HG02840 (cell line): ENCODE measurements at regions not wholly inside any gene's neighbourhood (a gene's known extent, or its start where the extent isn't known, plus 50 kb on each side); places are given as distances from the start of the nearest gene placed in this dataset.

Experiments
- ATAC-seq: cut with Tn5 transposase; IDR thresholded peaks from one replicate; pipeline ENCODE4 v1.9.1; 2021; ENCODE audit warnings: mild to moderate bottlenecking, moderate library complexity, moderate number of reproducible peaks; ENCODE audit not compliant: unreplicated experiment, low FRiP score

DNA sequence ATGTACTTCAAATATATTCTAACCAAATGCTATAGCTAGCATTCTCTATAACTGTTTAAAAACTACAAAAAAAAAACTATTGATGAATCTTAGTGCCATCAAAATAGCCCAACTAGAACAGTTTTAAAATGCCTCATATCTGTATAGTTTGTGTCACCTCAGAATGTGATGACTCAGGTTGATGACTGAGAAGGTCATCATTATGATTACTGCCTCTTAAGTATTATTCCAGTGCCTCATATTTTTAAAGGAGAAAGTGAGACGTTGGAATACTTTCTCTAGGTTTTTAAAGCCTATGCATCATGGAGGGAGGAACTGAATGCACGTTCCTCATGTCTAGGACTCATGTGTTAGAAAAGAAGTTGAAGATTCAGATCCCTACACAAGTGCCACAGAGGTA lies 88.2 kb downstream of the TMA16 start:
- no peak for ATAC-seq

DNA sequence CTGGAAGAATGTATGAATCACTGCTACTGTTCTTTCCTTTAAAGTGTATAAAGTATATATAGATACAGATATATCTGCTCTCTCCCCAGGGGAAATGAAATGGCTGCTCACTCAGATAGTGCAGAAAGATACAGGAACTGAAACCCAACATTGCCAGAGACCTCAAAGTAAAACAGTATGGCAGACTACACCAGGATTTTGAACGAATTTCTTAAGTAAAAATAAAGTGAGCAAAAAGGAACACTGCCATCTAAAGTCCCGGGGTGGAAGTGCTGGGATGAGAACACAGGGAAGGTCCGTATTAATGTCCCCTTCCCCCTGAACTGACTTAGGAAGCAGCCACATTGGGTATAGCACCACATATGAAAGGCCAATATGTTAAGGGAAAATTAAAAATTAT lies 93.4 kb downstream of the TMA16 start:
- ATAC-seq, result peak; percentile 43

DNA sequence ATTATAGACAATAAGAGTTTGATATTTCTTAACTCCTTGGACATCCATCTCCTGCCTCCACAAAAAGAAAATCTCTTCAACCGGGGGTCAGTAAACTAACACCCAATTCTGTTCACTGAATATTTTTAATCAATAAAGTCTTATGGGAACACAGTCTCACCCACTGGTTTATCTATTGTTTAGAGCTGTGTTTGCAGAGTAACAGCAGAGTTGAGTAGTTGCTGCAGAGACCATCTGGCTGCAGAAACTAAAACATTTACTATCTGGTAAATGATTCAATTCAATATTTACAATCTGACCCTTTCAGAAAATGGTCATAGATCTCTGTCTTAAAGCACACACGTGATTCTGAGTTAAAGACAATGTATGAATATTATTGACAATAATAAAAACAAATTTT lies 94.0 kb downstream of the TMA16 start:
- ATAC-seq, result no peak

DNA sequence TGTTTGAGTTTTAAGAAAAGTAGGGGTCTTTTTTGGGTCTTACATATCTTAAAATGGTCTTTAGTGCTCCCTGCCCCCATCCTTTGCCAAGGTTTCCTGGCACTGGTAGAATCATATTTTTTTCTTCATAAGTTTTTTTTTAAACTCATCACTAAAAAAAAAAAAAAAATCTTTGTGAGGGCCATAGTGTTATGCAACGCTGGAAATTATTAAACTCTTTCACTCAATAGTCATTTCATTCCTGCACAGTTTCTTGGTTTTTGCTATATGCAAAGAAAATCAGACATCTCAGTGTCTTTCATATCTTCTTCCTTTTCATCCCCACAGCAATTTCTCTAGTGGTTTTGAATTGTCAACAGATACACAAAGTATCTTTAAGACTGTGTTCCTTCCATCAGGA lies 95.6 kb downstream of the TMA16 start:
- ATAC-seq, result peak; percentile 37

DNA sequence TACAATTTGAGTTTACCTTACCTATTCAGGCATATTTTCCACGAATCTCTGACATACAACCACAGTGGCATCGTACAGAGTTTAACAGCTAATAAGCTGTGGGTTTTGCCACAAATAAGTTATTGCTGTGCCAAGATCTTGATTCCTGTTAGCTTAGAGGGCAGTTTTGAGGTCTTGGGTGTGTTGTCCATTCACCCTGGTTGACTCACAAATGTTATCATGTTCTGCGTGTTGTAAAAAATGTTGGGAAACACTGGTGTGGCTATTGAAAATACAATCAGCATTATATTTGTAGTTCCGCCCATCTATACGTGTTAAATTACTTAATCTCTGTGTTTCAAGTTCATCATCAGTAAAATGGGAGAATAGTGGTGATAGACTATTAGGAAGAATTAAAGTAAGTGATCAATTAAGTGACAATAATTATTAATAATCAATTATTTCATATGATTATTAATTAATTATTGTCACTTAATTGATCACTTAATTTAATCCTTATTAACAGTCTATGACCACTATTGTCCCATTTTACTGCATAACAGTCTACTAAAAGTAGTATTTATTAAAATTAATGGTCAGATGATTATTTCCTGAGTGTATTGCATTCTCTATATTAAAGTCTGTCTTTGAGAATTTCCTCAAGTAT lies 96.3 kb downstream of the TMA16 start:
- ATAC-seq, result no peak

DNA sequence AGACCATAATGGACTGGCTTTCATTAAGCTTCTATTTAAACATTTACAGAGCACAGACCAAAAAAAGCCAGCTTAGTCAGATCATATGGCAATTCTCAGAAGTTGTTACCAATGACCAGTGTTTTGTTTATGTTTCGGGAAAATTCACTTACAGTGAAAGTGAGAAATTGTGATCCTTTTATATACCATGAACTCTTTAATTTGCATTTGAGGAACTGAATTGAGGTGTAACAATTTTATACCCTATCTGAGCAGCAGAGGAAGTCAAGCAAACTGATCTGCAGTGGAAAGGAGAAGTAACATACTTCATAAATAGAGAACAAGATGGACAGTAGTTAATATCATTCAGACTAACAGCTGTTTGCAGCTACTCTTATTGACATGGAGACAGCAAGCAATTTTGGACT lies 97.1 kb downstream of the TMA16 start:
- peak; percentile 85 for ATAC-seq

DNA sequence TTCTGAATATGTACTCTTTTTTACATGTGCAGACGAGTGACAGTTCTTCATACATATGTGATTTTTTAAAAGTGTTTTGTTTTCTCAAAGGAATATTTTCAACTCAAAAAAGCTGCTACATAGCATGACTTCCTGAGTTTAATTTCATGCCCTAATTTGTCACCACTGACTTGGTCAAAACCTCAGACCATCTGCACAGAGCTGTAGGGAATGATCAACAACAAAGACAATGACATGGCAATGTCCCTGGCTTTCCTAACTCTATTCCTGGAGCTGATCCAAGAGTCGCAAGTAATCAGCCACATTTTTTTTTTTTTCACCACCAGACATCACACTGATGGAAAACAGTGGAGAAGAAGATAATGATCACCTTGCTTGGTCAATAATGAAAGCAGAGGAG lies 97.7 kb downstream of the TMA16 start:
- no peak for ATAC-seq

DNA sequence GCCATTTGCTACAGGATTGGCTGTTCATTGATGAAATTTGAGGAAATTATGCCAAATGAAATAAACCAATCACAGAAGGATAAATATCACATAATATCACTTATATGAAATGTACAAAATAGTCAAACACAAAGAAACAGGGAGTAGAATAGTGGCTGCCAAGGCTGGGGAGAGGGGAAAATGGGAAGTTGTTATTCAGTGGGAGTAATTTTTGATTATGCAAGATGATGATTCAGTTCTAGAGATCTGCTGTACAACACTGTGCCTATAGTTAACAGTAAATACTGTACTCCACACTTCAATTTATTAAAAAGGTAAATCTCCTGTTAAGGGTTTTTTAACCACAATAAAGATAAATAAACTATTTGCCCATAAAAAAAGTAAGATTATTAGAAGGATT lies 101.1 kb downstream of the TMA16 start:
- no peak for ATAC-seq

DNA sequence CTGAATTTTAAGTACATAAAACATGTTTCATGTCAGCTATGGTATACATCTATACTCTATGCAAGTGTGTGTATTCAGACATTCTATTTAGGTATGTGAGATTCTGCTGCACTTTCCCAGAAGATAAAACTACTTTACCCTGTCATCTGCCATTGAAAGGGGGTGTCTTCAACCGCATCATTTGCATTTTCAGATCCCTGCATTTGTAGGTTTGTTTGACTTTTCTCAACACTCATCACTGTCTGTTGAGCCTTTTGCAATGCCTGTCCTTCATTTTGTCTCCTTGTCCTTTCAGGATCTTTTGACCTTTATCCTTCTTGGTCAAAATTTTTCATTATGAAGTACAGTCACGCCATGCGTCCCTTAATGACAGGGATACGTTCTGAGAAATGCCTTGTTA lies 103.5 kb downstream of the TMA16 start:
- ATAC-seq, result peak; percentile 75

DNA sequence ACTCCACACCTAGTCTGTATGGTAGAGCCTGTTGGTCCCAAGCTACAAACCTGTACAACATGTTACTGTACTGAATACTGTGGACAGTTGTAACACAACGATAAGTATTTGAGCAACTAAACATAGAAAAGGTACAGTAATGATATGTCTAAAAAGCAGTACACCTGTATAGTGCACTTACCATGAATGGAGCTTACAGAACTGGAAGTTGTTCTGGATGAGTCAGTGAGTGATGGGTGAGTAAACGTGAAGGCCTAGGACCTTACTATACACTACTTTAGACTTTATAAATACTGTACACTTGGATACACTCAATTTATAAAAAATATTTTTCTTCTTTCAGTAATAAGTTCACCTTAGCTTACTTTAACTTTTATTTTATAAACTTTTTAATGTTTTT lies 104.0 kb downstream of the TMA16 start:
- peak; percentile 33 for ATAC-seq

DNA sequence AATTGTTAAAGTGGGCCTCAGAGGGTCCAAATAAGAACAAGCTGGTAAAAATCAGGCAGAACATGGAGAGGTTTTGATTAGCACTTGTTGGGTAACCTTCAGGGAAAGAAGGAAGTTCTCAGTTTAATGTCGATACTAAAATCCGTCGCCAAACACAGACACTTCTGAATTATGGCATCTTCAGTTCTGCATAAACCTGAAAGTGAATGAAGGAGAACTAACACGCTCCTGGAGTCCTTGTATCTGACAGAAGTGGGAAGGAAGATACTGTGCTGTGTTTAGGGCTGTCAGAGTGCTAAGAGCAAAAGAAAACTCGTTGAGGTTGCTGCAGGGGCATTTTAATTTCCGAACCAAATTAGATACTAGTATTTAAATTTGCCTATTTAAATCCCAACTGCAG lies 106.2 kb downstream of the TMA16 start:
- ATAC-seq, result no peak

DNA sequence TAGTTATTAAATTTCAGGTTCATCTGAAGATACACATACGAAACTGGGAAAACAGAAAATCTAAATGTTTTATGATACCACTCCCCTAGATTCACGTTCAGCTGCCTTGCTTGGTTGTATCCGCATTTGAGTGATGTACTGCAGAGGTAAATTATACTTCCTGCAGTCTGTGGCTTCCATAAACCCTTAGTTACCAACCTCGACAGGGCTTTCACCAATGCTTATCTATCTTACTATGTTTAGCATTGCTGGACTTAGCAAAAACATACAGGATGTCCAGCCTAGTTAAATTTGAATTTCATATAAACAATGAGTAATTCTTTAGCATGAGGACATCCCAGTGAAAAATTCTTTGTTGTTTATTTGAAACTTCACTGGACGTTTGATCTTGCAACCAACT lies 108.8 kb downstream of the TMA16 start:
- no peak for ATAC-seq

DNA sequence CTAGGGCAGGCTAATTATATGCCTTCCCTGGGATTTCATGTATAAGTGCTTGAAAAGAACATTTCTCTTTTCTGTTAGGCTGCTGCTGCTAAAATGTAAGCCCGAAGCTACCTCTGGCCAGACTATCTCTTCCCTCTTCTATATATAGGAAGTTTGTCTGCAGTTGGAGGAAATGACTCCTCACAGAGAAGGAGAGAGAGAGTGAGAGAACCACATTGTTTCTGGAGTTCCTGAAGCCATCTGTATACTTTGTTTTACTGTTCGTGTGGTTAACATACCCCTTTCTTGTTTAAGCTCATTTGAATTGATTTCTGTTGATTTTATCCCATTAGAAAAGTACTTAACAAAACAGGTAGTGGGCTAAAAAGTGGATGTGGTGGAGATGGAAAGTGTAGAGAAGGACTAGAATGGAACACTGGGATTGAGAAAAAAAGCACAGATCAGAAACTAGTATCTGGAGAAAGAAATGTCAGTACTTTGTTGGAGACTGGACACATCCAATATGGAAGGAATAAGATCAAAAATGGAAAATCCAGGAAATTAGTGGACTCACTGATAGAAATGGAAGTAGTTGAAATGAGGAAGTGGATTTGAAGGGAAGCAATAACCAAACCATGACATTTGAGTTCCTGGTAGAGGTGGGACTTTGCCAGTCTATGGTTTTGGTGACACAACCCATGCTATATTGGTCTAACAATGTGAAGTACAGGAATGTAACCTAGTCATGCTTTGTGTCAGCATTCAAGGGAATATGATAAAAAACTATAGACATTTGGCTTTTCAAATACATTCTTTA lies 112.6 kb downstream of the TMA16 start:
- no peak for ATAC-seq

DNA sequence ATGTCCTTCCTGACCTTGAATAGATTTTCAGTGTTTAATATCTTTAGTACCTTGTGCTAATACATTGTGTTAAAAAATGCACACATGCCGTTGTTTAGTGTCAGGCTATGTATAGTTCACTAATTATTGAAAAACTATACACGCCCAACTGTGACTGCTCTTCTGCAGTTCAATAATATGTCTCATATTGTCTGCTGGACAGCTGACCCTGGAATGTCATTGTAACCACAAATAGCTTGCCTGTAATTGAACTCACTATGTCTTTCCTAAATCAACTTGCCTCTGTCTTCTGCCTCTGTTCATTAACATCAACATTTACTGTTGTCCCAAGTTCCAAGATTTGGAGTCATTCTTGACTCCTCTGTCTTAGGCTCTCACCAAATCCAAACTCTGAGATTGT lies 114.5 kb downstream of the TMA16 start:
- no peak for ATAC-seq

DNA sequence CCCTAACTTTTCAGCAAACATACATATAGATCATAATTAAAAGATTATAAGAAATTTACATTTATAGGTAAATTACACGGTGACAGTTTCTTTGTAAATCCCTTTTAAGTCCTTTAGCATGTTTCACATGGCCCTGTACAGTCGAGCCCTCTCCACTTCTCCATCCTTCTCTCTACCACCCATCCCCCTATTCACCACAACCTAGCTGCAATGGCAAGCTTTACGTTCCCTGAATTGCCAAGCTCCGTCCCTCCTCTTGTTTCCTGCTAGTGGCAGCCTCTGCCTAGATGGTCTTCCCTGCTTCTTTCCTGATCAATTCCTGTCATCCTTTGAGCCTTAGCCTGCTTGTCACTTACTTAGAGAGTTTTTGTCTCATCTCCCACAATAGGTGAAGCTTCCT lies 116.2 kb downstream of the TMA16 start:
- no peak for ATAC-seq

DNA sequence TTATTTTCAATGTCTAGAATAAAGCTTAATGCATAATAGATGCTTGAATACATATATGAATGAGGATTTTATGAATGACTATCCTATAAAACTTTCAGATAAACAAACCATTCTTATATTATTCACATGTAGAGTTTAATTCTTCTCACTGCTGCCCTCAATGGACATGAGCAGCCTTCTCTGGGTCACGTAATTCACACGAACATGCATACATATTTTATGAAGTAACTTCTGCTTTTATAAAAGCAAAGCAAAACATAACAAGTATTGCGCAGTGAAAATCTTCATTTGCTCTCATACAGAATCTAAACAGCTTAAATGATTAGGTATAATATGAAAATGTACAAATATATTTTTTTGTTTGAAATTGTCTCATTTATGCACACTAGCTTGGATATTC lies 116.7 kb downstream of the TMA16 start:
- no peak for ATAC-seq

DNA sequence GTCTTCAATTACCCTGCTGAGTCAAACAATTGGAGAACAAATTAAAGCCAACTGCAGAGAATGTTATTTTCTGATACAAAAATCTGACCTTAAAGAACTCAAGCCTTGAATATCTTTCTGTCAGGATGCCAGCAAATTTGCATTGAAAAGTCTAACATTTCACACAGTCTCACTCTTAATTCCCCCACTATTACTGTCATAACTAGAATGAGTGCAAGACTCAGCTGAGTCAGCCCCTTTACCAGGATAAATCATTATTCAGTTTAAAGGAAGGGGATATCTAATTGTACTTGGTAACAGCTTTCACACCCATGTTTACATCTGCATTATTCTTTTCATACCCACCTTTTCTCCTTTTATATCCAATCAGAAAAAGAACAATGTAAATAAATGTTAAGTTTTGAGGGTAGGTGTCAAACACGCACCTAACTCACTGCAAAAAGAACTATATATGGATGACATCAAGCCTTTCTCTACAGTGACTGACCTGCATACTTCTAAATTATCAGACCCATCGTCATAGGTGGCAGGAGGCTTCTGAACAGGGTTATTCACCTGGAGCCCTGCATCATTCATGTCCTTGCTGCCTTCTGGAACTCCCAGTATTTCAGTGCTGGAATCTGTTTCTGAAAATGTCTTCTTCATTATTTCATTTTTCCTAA lies 117.4 kb downstream of the TMA16 start:
- peak; percentile 67 for ATAC-seq

DNA sequence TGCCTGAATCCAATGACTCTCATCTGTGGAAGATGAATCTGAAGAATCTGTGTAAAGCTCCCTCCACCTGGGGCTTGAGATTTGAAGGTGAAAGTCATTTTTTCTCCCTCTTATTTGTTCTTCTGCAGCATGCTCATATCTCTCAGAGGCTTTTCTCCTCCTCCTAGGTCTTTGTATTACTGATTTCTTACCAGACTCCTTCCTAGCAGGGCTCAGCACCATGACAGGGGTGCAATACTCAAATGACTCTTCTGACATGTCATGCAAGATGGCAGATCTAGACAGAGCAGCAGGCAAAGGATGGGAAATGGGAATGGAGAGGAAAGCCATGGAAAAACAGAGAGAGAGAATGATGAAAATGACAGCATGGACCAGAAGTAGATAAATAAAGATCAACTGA lies 118.3 kb downstream of the TMA16 start:
- no peak for ATAC-seq

DNA sequence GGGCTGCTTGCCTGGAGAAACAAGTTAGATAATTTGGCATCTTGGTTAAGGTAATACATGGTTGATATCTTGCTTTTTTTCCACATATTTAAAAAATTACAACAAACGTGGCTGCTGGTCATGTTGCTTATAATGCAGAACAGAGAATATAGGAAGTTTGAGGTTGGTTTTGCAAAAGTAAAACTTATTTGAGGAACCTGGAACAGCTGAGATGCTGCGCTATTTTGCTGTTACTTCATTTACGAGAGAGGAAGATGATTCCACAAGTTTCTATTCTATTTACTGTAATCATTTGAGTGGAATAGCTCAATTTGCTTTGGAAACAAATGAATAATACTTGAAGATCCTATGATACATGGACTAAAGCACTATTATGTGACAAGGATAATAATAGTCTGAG lies 118.9 kb downstream of the TMA16 start:
- no peak for ATAC-seq

DNA sequence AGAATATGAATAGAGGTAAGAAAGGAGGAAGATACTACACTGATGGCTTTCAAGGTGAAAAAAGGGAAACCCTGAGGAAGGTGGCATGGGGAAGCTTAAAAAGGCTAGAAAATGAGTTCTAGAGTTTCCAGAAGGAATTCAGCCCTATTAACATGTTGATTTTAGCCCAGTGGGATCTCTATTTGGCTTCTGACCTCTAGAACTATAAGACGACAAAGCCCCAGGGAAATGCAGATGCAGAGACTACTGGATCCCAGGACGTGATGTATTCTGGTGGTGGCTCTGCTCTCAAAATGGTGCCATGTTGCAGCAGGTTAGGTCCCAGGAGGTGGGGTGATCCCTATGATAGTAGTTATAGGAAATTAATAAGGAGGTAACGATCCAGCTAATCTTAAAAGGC lies 120.4 kb downstream of the TMA16 start:
- ATAC-seq, result no peak

DNA sequence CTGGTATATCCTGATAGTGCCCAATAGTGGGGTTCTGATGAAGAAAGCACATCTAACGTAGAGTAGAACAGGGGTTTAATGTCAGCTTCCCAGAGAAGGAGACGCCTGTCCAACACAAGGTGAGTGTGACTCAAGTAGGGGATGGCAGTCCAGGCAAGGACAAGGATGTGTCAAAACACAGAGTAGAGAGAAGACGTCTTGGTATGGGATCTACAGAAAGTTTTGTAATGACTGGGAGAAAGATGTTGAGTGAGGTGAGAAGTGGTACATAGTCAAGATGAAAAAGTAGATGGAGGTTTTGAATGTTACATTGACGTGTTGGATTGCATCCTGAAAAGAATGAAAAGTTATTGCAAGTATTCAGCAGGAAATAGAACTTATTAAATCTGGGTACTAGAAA lies 124.4 kb downstream of the TMA16 start:
- no peak for ATAC-seq

DNA sequence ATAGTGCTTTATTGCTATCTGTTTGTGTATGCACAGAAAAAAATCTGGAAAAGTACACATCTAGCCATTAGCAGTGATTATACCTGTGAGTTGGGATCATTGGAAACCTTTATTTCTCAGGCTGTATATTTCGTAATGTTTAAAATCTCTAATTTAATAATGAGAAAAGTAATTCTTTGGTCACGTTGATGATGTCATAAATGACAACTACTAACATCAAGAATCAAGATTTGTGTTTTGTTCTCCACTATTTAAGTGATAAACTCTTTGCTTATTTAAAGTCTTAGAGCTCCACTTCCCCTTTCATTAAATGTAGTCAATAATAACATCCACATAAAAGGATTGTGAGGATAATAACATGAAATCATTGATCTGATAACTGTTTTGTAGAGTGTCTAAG lies 126.2 kb downstream of the TMA16 start:
- ATAC-seq, result no peak
